Body of pancreas (tissue), 4 donors: ENCODE measurements at regions not wholly inside any gene's neighbourhood (a gene's known extent, or its start where the extent isn't known, plus 50 kb on each side); places are given as distances from the start of the nearest gene placed in this dataset.

ENCODE experiments used
- CTCF ChIP-seq, 7 experiments: fragments of 450-650 bp in 4 of 7; fragments of 200-600 bp in 3 of 7; sonication (generic) in 3 of 7; IDR thresholded peaks; one replicate each; pipeline ENCODE4 v1.5.1; 2016 to 2019; ENCODE audit warnings: antibody characterized with exemption in 7 of 7
- POLR2A ChIP-seq, 3 donors: fragments of 450-650 bp; IDR thresholded peaks; one replicate each; pipeline ENCODE4 v1.6.1; 2016; ENCODE audit warnings: antibody characterized with exemption in 3 of 3, mild to moderate bottlenecking in 2 of 3

DNA sequence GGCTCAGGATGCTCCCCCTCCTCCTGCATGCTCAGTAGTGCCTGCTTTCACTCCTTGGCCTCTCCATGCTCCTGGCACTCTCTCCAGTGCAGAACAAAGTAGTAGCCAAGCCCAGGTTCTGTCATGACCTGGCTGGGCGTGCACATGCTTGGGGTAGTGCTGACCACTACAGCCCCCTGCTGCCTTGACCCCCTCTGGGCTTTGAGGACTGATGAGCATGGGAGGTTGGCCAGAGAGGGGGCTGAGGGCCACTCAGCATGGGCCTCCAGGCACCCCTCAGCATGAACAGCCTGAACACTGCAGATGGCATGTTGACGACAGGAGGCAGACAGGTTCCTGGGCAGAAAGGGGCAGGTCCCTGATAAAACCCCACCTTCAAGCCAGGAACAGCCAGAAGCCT is 935.7 kb upstream of the PRMT6 start:
- no peak for TF ChIP-seq CTCF (IDR thresholded peaks at IDR 0.05)
- no peak for TF ChIP-seq POLR2A (IDR thresholded peaks at IDR 0.05)
